Breast epithelium (tissue), 4 donors: ENCODE measurements at regions not wholly inside any gene's neighbourhood (a gene's known extent, or its start where the extent isn't known, plus 50 kb on each side); places are given as distances from the start of the nearest gene placed in this dataset.

ENCODE experiments used
- DNase-seq, 2 donors: peaks; one replicate each; pipeline ENCODE4 v3.0.0-alpha.2; 2019; ENCODE audit warnings: low spot score in 2 of 2
- H3K27ac ChIP-seq, 2 donors: fragments of 200-600 bp; sonication (generic) in 1 of 2; one replicate each; pipeline ENCODE4 v1.5.1; 2016 to 2019; ENCODE audit warnings: mild to moderate bottlenecking in 1 of 2
- H3K27me3 ChIP-seq, 2 donors: fragments of 200-600 bp; sonication (generic) in 1 of 2; one replicate each; pipeline versions ENCODE4 v1.5.1 to v1.6.0; 2017 to 2019; ENCODE audit warnings: control low read depth in 1 of 2, mild to moderate bottlenecking in 1 of 2
- H3K36me3 ChIP-seq: fragments of 200-600 bp; one replicate; pipeline ENCODE4 v1.5.1; 2019
- H3K4me1 ChIP-seq, 2 donors: fragments of 200-600 bp; sonication (generic); one replicate each; pipeline ENCODE4 v1.5.1; 2016 to 2019; ENCODE audit warnings: control low read depth in 1 of 2
- H3K4me3 ChIP-seq, 3 donors: fragments of 200-600 bp; sonication (generic); 1 replicate in 2 of 3; 2 replicates in 1 of 3; pipeline ENCODE4 v1.5.1; 2016 to 2019; ENCODE audit warnings: mild to moderate bottlenecking in 3 of 3, moderate library complexity in 2 of 3
- H3K9me3 ChIP-seq, 2 donors: fragments of 200-600 bp; sonication (generic) in 1 of 2; one replicate each; pipeline ENCODE4 v1.5.1; 2016 to 2019; ENCODE audit warnings: control low read depth in 1 of 2
- CTCF ChIP-seq, 3 donors: fragments of 450-650 bp; IDR thresholded peaks; one replicate each; pipeline ENCODE4 v1.5.1; 2016 to 2017; ENCODE audit warnings: antibody characterized with exemption in 3 of 3, mild to moderate bottlenecking in 3 of 3, moderate library complexity in 3 of 3
- POLR2A ChIP-seq: fragments of 450-650 bp; IDR thresholded peaks from one replicate; pipeline ENCODE4 v1.6.1; 2016; ENCODE audit warnings: antibody characterized with exemption, mild to moderate bottlenecking, moderate library complexity
- POLR2AphosphoS5 ChIP-seq, 3 donors: sonication (generic); formaldehyde crosslinking; IDR thresholded peaks; one replicate each; pipeline ENCODE4 v1.6.1; 2017; ENCODE audit warnings: antibody characterized with exemption in 3 of 3
- intact Hi-C: fragments of 100-400 bp; cut with DNase I; formaldehyde crosslinking; loops from one replicate; pipeline ENCODE4 v1.15.1; 2023; ENCODE audit warnings: low total_unique reads

GRCh38 chr10:70982443-70982842 lies 94.1 kb upstream of the PCBD1 start:
- H3K27me3 ChIP-seq = no peaks in the 10 kb centered on the region
- H3K9me3 ChIP-seq = no peaks in the 10 kb centered on the region
- intact Hi-C loops = loop anchor here (5.0 kb wide), 1 partner anchor 815 kb away; no protein-coding TSS in a partner anchor
- H3K27ac ChIP-seq = no peak overlapping the region
- no peak for DNase-seq
- no peak overlapping the region for H3K4me3 ChIP-seq
- TF ChIP-seq POLR2AphosphoS5 (IDR thresholded peaks at IDR 0.05) = no peak
- TF ChIP-seq CTCF (IDR thresholded peaks at IDR 0.05) = no peak
- TF ChIP-seq POLR2A = no peak
- H3K36me3 ChIP-seq = no peaks in the 10 kb centered on the region
- no peaks in the 10 kb centered on the region for H3K4me1 ChIP-seq

GRCh38 chr10:70984986-70985722 lies 96.8 kb upstream of the PCBD1 start:
- Histone ChIP-seq H3K36me3 (no peaks in the 10 kb centered on the region), H3K9me3 (no peaks in the 10 kb centered on the region), H3K4me3 (no peak overlapping the region), H3K27me3 (no peaks in the 10 kb centered on the region), H3K27ac (peak overlapping the region in 1 of 2 donors; percentile 45), H3K4me1 (no peaks in the 10 kb centered on the region)
- no peak for DNase-seq
- intact Hi-C loops = loop anchor here (5.0 kb wide), 1 partner anchor 812 kb away; no protein-coding TSS in a partner anchor
- TF ChIP-seq CTCF (IDR thresholded peaks at IDR 0.05) = no peak
- TF ChIP-seq POLR2AphosphoS5 (IDR thresholded peaks at IDR 0.05) = no peak
- TF ChIP-seq POLR2A = no peak

- Histone ChIP-seq H3K4me3 (no peak overlapping the region), H3K4me1 (no peaks in the 10 kb centered on the region), H3K27me3 (no peaks in the 10 kb centered on the region), H3K36me3 (no peaks in the 10 kb centered on the region), H3K9me3 (no peaks in the 10 kb centered on the region), H3K27ac (peak overlapping the region in 1 of 2 donors; percentile 45)
- intact Hi-C loops = no loop called here
- peak in 1 of 2 donors; percentile 68 for DNase-seq
- no peak for TF ChIP-seq CTCF (IDR thresholded peaks at IDR 0.05)
- TF ChIP-seq POLR2AphosphoS5 (IDR thresholded peaks at IDR 0.05) = no peak
- no peak for TF ChIP-seq POLR2A
Observed at GRCh38 chr10:70985824-70986622, 97.7 kb upstream of the PCBD1 start.

GRCh38 chr10:70986623-70986950 lies 98.2 kb upstream of the PCBD1 start:
- Histone ChIP-seq H3K27ac (no peak overlapping the region), H3K36me3 (no peaks in the 10 kb centered on the region), H3K27me3 (no peaks in the 10 kb centered on the region), H3K9me3 (no peaks in the 10 kb centered on the region), H3K4me1 (no peaks in the 10 kb centered on the region), H3K4me3 (no peak overlapping the region)
- no peak for DNase-seq
- intact Hi-C loops = no loop called here
- no peak for TF ChIP-seq POLR2A
- no peak for TF ChIP-seq POLR2AphosphoS5 (IDR thresholded peaks at IDR 0.05)
- TF ChIP-seq CTCF (IDR thresholded peaks at IDR 0.05) = no peak
